GM13977 (cell line): ENCODE measurements at regions not wholly inside any gene's neighbourhood (a gene's known extent, or its start where the extent isn't known, plus 50 kb on each side); places are given as distances from the start of the nearest gene placed in this dataset.

Experiments
- DNase-seq: peaks from one replicate; pipeline ENCODE4 v3.0.0; 2012; ENCODE audit warnings: low spot score
- in situ Hi-C: fragments of 300-500 bp; cut with MboI; formaldehyde crosslinking; loops from one replicate; pipeline ENCODE4 v1.12.0; 2022; ENCODE audit warnings: low sequenced_read_pairs, low pct_unique_long_range_greater_than_20kb, mixed read lengths, inconsistent platforms; ENCODE audit not compliant: unreplicated experiment
- TF ChIP-seq, protein P1 (sequence below): IDR thresholded peaks from 2 replicates; pipeline ENCODE4 v1.5.1; 2012; ENCODE audit warnings: mild to moderate bottlenecking, control low read depth; ENCODE audit not compliant: insufficient read depth; ENCODE audit errors: extremely low read depth, missing control alignments

DNA sequence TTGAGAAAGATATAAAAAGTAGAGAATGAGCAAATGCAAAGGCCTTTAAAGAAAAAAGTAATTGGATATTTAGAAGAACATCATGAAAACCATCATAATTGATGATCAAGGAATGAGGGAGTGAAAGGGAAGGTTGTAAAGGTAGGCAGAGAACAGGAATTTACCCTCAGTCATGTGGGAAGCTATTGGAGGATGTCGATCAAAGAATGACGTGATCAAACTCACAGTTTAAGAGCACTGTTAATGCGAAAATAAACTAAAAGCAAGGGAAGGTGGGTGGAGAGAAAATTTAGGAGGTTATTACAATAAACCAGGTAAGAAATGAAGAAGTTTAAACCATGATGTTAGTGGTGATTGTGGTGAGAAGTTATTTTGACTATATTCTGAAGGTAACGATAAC, 982.6 kb upstream of the EYS start:
- DNase-seq: no peak
- TF ChIP-seq, protein P1, sequence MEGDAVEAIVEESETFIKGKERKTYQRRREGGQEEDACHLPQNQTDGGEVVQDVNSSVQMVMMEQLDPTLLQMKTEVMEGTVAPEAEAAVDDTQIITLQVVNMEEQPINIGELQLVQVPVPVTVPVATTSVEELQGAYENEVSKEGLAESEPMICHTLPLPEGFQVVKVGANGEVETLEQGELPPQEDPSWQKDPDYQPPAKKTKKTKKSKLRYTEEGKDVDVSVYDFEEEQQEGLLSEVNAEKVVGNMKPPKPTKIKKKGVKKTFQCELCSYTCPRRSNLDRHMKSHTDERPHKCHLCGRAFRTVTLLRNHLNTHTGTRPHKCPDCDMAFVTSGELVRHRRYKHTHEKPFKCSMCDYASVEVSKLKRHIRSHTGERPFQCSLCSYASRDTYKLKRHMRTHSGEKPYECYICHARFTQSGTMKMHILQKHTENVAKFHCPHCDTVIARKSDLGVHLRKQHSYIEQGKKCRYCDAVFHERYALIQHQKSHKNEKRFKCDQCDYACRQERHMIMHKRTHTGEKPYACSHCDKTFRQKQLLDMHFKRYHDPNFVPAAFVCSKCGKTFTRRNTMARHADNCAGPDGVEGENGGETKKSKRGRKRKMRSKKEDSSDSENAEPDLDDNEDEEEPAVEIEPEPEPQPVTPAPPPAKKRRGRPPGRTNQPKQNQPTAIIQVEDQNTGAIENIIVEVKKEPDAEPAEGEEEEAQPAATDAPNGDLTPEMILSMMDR: no peak
- in situ Hi-C loops: no loop called here

DNA sequence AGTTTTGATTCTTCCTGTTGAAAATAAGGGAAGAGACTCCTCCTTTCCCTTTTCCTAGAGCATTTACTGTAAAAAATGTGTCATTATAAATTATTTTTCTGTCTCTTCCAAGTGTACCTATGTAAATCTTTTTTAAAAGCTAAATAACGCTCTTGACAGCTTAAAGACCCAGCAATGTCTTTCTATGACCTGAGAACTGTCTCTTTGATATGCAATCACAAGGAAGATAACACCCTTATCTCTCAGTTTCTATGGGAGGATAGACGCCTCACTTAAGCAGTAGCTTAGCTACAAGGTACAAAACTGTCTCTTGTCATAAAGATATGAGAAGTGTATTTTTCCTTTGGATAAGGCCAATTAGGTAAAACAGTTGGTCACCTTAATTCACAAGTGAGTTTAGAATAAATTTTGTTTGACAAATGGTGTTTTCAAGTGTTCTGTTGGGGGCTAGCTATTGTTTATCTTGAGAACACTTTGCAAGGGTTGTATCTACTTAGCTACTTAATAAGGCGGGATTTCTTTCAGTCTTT, 980.6 kb upstream of the EYS start:
- in situ Hi-C loops: no loop called here
- TF ChIP-seq, protein P1: no peak
- DNase-seq: no peak

DNA sequence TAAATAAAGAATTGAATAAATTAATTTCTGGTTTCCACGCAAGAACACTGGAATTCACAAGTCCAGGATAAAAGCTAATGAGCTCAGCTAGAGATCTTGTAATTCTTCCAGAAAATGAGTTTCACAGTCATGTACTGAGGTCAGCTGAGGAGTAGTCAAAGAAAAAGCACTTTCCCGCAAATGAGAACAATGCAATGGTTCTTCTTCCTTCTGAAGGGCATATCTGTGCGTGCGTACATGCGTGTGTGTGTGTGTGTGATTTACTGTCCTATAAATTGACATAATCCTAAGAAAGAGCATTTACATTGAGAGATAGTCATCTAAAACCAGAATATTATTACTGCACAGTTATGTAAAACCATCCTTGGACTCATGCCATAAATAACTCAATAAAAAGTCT, 968.9 kb upstream of the EYS start:
- TF ChIP-seq, protein P1: no peak
- in situ Hi-C loops: no loop called here
- no peak for DNase-seq

DNA sequence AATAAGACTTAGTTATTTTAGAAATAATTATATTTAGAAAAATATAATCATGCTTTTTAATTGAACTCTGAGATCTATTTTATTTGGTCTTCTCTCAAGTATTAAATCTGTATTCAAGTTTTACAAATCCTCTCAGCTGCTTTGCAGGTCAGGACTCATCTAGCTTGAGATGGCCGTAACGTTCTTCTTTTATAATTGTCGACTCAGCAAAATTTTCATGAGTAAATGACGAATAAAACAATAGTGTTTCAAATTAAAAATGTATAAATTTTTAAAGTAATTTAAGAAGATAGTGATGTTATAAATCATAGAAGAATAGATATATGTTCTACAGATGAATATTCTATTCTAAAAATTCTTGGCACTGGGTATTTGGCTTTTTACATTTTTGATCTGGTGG, 957.1 kb upstream of the EYS start:
- TF ChIP-seq, protein P1: no peak
- DNase-seq: no peak
- in situ Hi-C loops: no loop called here

DNA sequence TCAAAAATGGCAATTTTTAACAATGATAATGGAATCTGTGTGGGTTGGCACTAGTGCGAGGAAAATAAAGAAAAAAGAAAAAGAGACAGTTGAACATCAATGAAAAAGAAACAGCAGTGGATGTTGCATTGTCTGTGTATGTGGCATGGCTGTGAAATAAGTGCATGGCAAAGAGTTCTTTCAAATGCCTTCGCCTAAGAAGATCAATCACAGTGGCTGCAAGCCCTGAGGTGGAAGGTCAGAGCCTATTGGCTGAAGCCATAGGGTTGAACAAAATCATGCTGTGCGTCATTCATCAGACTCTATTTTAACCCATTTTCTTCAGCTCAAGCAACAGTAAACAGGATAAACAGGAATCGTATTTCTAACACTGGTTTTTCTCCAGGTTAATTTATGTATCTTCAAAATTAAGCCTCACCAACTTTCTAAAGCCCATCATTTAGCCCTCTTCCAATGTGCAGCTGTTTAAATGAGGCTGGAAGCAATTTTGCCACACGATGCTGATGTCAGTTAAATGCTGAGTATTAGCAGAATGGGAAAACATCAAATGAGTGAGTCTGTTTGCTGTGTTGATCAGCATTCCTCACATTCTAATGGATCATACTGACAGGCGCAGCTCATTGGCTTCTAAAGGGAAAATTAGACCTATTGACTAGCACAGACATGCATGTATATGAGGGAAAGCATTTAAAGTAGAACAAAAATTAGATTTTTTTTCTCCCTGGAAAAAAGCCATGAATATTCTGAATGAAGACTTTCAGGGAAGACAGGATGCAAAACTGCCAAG, 955.9 kb upstream of the EYS start:
- no peak for DNase-seq

DNA sequence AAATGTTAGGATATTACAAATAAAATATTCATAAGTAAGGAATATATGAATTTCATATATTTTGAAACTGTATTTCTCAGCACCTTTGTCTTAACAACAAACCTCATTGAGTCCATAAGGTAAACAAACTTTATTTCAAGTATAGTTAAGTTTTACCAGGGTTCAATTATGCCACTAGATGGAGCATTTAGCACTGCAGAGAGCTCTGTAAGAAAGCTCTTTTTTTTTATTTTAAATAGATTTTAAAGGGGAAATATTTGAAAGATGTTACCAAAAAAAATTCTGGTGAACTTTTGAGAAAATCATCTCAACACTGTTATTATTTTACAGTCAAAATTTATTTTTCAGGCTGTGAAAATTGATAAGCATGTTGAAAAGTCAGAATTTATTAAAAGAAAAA, 955.2 kb upstream of the EYS start:
- in situ Hi-C loops: no loop called here
- no peak for DNase-seq
- TF ChIP-seq, protein P1: peak; percentile 5

More for the DNA sequence above, 955.9 kb upstream of the EYS start:
- in situ Hi-C loops: no loop called here
- TF ChIP-seq, protein P1: no peak
